A549 (cell line): ENCODE measurements at regions not wholly inside any gene's neighbourhood (a gene's known extent, or its start where the extent isn't known, plus 50 kb on each side); places are given as distances from the start of the nearest gene placed in this dataset.

Experiments
- ATAC-seq, 2 experiments: fragments of 200-7000 bp in 1 of 2; fragments of >200 bp in 1 of 2; cut with Nextera tagmentation in 1 of 2; cut with Tn5 transposase in 1 of 2; 3 replicates each; pipeline versions ENCODE4 v1.8.0 to v1.9.1; 2018 to 2020; ENCODE audit warnings: mild to moderate bottlenecking in 1 of 2, moderate library complexity in 1 of 2
- CTCF ChIA-PET: fragments of 300-600 bp; sonication (Branson Sonifier 250); formaldehyde crosslinking; extraction: SDS; loops from one replicate; lab custom pipeline; 2021; ENCODE audit warnings: antibody characterized with exemption, inconsistent platforms; lab: Yijun Ruan, JAX
- POLR2A ChIA-PET: fragments of 350-600 bp; formaldehyde crosslinking; extraction: SDS; loops from one replicate; lab custom pipeline; 2021; ENCODE audit warnings: antibody characterized with exemption, inconsistent platforms; lab: Yijun Ruan, JAX
- DNase-seq, 2 experiments: peaks; one replicate each; pipeline versions ENCODE4 v3.0.0 to v3.0.0-alpha.2; 2011 to 2016; ENCODE audit warnings: low read depth in 1 of 2, low spot score in 1 of 2
- FAIRE-seq: peaks from 2 replicates; lab custom pipeline; 2011; peaks lifted over from hg19 to GRCh38; lab: Jason Lieb, UNC
- H3K27ac ChIP-seq, 2 experiments: fragments of >200 bp; sonication (Bioruptor Twin); formaldehyde crosslinking; 3 replicates each; pipeline ENCODE4 v1.5.1; 2016 to 2017
- H3K4me1 ChIP-seq: fragments of >200 bp; sonication (Bioruptor Twin); formaldehyde crosslinking; 3 replicates; pipeline ENCODE4 v1.6.1; 2016
- H3K4me2 ChIP-seq: fragments of >200 bp; sonication (Bioruptor Twin); formaldehyde crosslinking; 3 replicates; pipeline ENCODE4 v1.6.1; 2016
- H3K4me3 ChIP-seq: fragments of >200 bp; sonication (Bioruptor Twin); formaldehyde crosslinking; 3 replicates; pipeline ENCODE4 v1.5.1; 2016
- H3K9me3 ChIP-seq: fragments of >200 bp; sonication (Bioruptor Twin); formaldehyde crosslinking; 3 replicates; pipeline ENCODE4 v1.6.1; 2016
- BCL3 ChIP-seq: fragments of >200 bp; sonication (Bioruptor Twin); formaldehyde crosslinking; IDR thresholded peaks from 3 replicates; pipeline ENCODE4 v1.6.1; 2016
- BHLHE40 ChIP-seq: IDR thresholded peaks from 2 replicates; pipeline ENCODE4 v1.6.1; 2012; ENCODE audit warnings: low read depth, low read length, inconsistent platforms
- CBX2 ChIP-seq: fragments of 200-600 bp; sonication (generic); IDR thresholded peaks from 2 replicates; pipeline ENCODE4 v1.6.1; 2016; ENCODE audit warnings: low read depth, mild to moderate bottlenecking, borderline replicate concordance
- CBX8 ChIP-seq: fragments of 200-600 bp; sonication (generic); IDR thresholded peaks from 2 replicates; pipeline ENCODE4 v1.6.1; 2016
- CHD4 ChIP-seq: fragments of 200-600 bp; sonication (generic); IDR thresholded peaks from 2 replicates; pipeline ENCODE4 v1.6.1; 2016; ENCODE audit warnings: antibody characterized with exemption, mild to moderate bottlenecking, borderline replicate concordance
- E2F6 ChIP-seq: IDR thresholded peaks from 2 replicates; pipeline ENCODE4 v1.6.1; 2012; ENCODE audit warnings: low read depth, borderline replicate concordance
- ESRRA ChIP-seq: fragments of 150-350 bp; IDR thresholded peaks from 2 replicates; pipeline ENCODE4 v1.6.1; 2014; ENCODE audit warnings: mild to moderate bottlenecking, low read length, borderline replicate concordance
- FOSL2 ChIP-seq, 2 experiments: fragments of 450-650 bp in 1 of 2; fragments of >200 bp in 1 of 2; sonication (Bioruptor Twin) in 1 of 2; formaldehyde crosslinking; IDR thresholded peaks; 2 replicates each; pipeline versions ENCODE4 v1.5.0 to v1.6.1; 2016 to 2020; ENCODE audit warnings: mild to moderate bottlenecking in 1 of 2, moderate library complexity in 1 of 2
- HDAC2 ChIP-seq: fragments of 200-600 bp; sonication (generic); IDR thresholded peaks from 2 replicates; pipeline ENCODE4 v1.6.1; 2016
- HEYL ChIP-seq: fragments of 250-450 bp; sonication (Bioruptor Pico); IDR thresholded peaks from 2 replicates; pipeline ENCODE4 v1.8.0; 2021; ENCODE audit warnings: mild to moderate bottlenecking, moderate library complexity
- HMGXB4 ChIP-seq: fragments of 250-450 bp; sonication (Bioruptor Pico); IDR thresholded peaks from 2 replicates; pipeline ENCODE4 v1.5.0; 2021; ENCODE audit warnings: mild to moderate bottlenecking, moderate library complexity, borderline replicate concordance
- HOXB5 ChIP-seq: fragments of 250-450 bp; sonication (Bioruptor Pico); IDR thresholded peaks from 2 replicates; pipeline ENCODE4 v1.5.0; 2020; ENCODE audit warnings: mild to moderate bottlenecking, moderate library complexity
- JUNB ChIP-seq: fragments of >200 bp; sonication (Bioruptor Twin); formaldehyde crosslinking; IDR thresholded peaks from 2 replicates; pipeline ENCODE4 v1.6.1; 2016
- KDM1A ChIP-seq: fragments of 200-600 bp; sonication (generic); IDR thresholded peaks from 2 replicates; pipeline ENCODE4 v1.6.1; 2016; ENCODE audit warnings: low read depth, mild to moderate bottlenecking
- MAFK ChIP-seq: fragments of 450-650 bp; IDR thresholded peaks from 2 replicates; pipeline ENCODE4 v1.6.1; 2014; ENCODE audit not compliant: partially characterized antibody
- MAX ChIP-seq: IDR thresholded peaks from 2 replicates; pipeline ENCODE4 v1.6.1; 2012
- NPAS2 ChIP-seq: fragments of 250-450 bp; sonication (Bioruptor Pico); IDR thresholded peaks from 2 replicates; pipeline ENCODE4 v1.8.0; 2022; ENCODE audit warnings: mild to moderate bottlenecking, moderate library complexity, borderline replicate concordance
- RAD21 ChIP-seq, 2 experiments: fragments of >200 bp in 1 of 2; sonication (Bioruptor Twin) in 1 of 2; formaldehyde crosslinking in 1 of 2; IDR thresholded peaks in 1 of 2; conservative IDR thresholded peaks in 1 of 2; 2 replicates in 1 of 2; 3 replicates in 1 of 2; pipeline ENCODE4 v1.6.1; 2012 to 2018; ENCODE audit warnings: inconsistent platforms in 1 of 2
- RCOR1 ChIP-seq: fragments of 150-350 bp; IDR thresholded peaks from 2 replicates; pipeline ENCODE4 v1.6.1; 2014; ENCODE audit warnings: antibody characterized with exemption, low read length, low read depth
- RFX5 ChIP-seq: fragments of 450-650 bp; IDR thresholded peaks from 2 replicates; pipeline ENCODE4 v1.7.1; 2014; ENCODE audit warnings: antibody characterized with exemption, mild to moderate bottlenecking, moderate library complexity
- RNF2 ChIP-seq: fragments of 200-600 bp; sonication (generic); IDR thresholded peaks from 2 replicates; pipeline ENCODE4 v1.6.1; 2016; ENCODE audit warnings: low read depth, mild to moderate bottlenecking, antibody characterized with exemption, moderate library complexity, borderline replicate concordance
- SREBF2 ChIP-seq: fragments of 450-650 bp; IDR thresholded peaks from 2 replicates; pipeline ENCODE4 v1.6.1; 2014; ENCODE audit warnings: mild to moderate bottlenecking, moderate library complexity
- TP53 ChIP-seq: fragments of 250-450 bp; sonication (Bioruptor Pico); IDR thresholded peaks from 2 replicates; pipeline ENCODE4 v1.5.0; 2021; ENCODE audit warnings: mild to moderate bottlenecking, moderate library complexity
- ZC3H11A ChIP-seq: fragments of 450-650 bp; IDR thresholded peaks from 2 replicates; pipeline ENCODE4 v1.6.1; 2014; ENCODE audit warnings: antibody characterized with exemption, mild to moderate bottlenecking
- ZNF302 ChIP-seq: fragments of 250-450 bp; sonication (Bioruptor Pico); IDR thresholded peaks from 2 replicates; pipeline ENCODE4 v1.9.0; 2021; ENCODE audit warnings: inconsistent platforms, mild to moderate bottlenecking, moderate library complexity
- ZSCAN20 ChIP-seq: fragments of 250-450 bp; sonication (Bioruptor Pico); IDR thresholded peaks from 2 replicates; pipeline ENCODE4 v1.8.0; 2022; ENCODE audit warnings: mild to moderate bottlenecking, moderate library complexity
- WGBS: methylation state at CpG from one replicate; pipeline ENCODE4 v1.1.6; 2017; ENCODE audit errors: missing lambda C conversion rate; 5-methylcytosine and 5-hydroxymethylcytosine counted together

GRCh38 chr5:107294669-107295068 is 376.1 kb downstream of the EFNA5 start:
- ATAC-seq: no peak
- no peaks in the 10 kb centered on the region for H3K9me3 ChIP-seq
- 93% methylated on average over 1 of the region's 1 CpG for WGBS
- H3K27ac ChIP-seq: no peak overlapping the region
- H3K4me2 ChIP-seq: no peak overlapping the region
- TF ChIP-seq E2F6 (no peak), ZNF302 (CRISPR knock-in tag) (no peak), CBX8 (no peak), CHD4 (no peak), JUNB (no peak), BHLHE40 (no peak), ZSCAN20 (CRISPR knock-in tag) (no peak), FOSL2 (IDR thresholded peaks at IDR 0.05) (no peak), FOSL2 (CRISPR knock-in tag; IDR thresholded peaks at IDR 0.05) (no peak), HEYL (CRISPR knock-in tag) (no peak), ZC3H11A (no peak), RCOR1 (no peak), KDM1A (no peak), MAFK (no peak), HDAC2 (no peak), SREBF2 (no peak), ESRRA (no peak), RNF2 (no peak), MAX (no peak), TP53 (CRISPR knock-in tag) (no peak)
- ChIA-PET CTCF (no interaction called here), POLR2A (no interaction called here)
- no peak for DNase-seq
- H3K4me3 ChIP-seq: no peak overlapping the region
- H3K4me1 ChIP-seq: peaks cover 5% of the 10 kb centered on the region; the same call in 1 of the 3 replicates
- no peak for FAIRE-seq

GRCh38 chr5:107294211-107294550 is 376.6 kb downstream of the EFNA5 start:
- POLR2A ChIA-PET: no interaction called here
- no peak overlapping the region for H3K27ac ChIP-seq
- ATAC-seq: no peak
- no peak for FAIRE-seq
- no peak for DNase-seq
- H3K4me2 ChIP-seq: no peak overlapping the region
- TF ChIP-seq RFX5 (no peak), TP53 (CRISPR knock-in tag) (no peak), ESRRA (no peak), SREBF2 (no peak), KDM1A (no peak)
- CTCF ChIA-PET: no interaction called here
- no peaks in the 10 kb centered on the region for H3K9me3 ChIP-seq
- H3K4me1 ChIP-seq: peaks cover 5% of the 10 kb centered on the region; the same call in 1 of the 3 replicates
- H3K4me3 ChIP-seq: no peak overlapping the region

GRCh38 chr5:107293541-107294210 is 377.1 kb downstream of the EFNA5 start:
- no peak for TF ChIP-seq ZC3H11A
- TF ChIP-seq HMGXB4: no peak
- no peak for TF ChIP-seq RAD21 (conservative IDR thresholded peaks at IDR 0.05 in 1 of 2, IDR thresholded peaks at IDR 0.05 in 1 of 2)
- TF ChIP-seq CHD4: no peak
- TF ChIP-seq NPAS2 (CRISPR knock-in tag): no peak
- no peak for TF ChIP-seq HOXB5 (CRISPR knock-in tag)
- no peak for TF ChIP-seq RCOR1
- TF ChIP-seq BCL3: no peak
- TF ChIP-seq CBX2: no peak
- Histone ChIP-seq H3K4me2 (no peak overlapping the region), H3K4me3 (no peak overlapping the region), H3K4me1 (peaks cover 5% of the 10 kb centered on the region; the same call in 1 of the 3 replicates), H3K27ac (no peak overlapping the region), H3K9me3 (no peaks in the 10 kb centered on the region)
- ChIA-PET CTCF (no interaction called here), POLR2A (no interaction called here)
- DNase-seq (no peak), FAIRE-seq (no peak), ATAC-seq (no peak)
- 72% methylated on average over 8 of the region's 8 CpGs for WGBS
